Smooth muscle cell (in vitro differentiated cells): ENCODE measurements at regions not wholly inside any gene's neighbourhood (a gene's known extent, or its start where the extent isn't known, plus 50 kb on each side); places are given as distances from the start of the nearest gene placed in this dataset.

Experiments
- DNase-seq: peaks from one replicate; lab custom pipeline; 2025; ENCODE audit not compliant: unreplicated experiment; lab: John Stamatoyannopoulos, UW
- H2AFZ ChIP-seq: fragments of 200-600 bp; sonication (generic); 2 replicates; pipeline ENCODE4 v1.6.0; 2016; ENCODE audit warnings: antibody characterized with exemption, low read depth, mild to moderate bottlenecking
- H3F3A ChIP-seq: fragments of 200-600 bp; sonication (generic); 2 replicates; pipeline ENCODE4 v1.6.0; 2017; ENCODE audit warnings: antibody characterized with exemption, low read depth
- H3K27ac ChIP-seq: fragments of 200-600 bp; sonication (generic); 2 replicates; pipeline ENCODE4 v1.5.1; 2016; ENCODE audit warnings: low read depth, mild to moderate bottlenecking
- H3K27me3 ChIP-seq: fragments of 200-600 bp; sonication (generic); 2 replicates; pipeline ENCODE4 v1.6.1; 2016; ENCODE audit warnings: low read depth, mild to moderate bottlenecking
- H3K36me3 ChIP-seq: fragments of 200-600 bp; sonication (generic); 2 replicates; pipeline ENCODE4 v1.5.1; 2016; ENCODE audit warnings: low read depth
- H3K4me1 ChIP-seq: fragments of 200-600 bp; sonication (generic); 2 replicates; pipeline ENCODE4 v1.5.1; 2016; ENCODE audit warnings: low read depth
- H3K4me2 ChIP-seq: fragments of 200-600 bp; sonication (generic); 2 replicates; pipeline ENCODE4 v1.6.0; 2016; ENCODE audit warnings: mild to moderate bottlenecking
- H3K4me3 ChIP-seq: fragments of 200-600 bp; sonication (generic); 2 replicates; pipeline ENCODE4 v1.5.1; 2016; ENCODE audit warnings: mild to moderate bottlenecking
- H3K79me2 ChIP-seq: fragments of 200-600 bp; sonication (generic); 2 replicates; pipeline ENCODE4 v1.6.0; 2016; ENCODE audit warnings: low read depth, mild to moderate bottlenecking
- H3K9ac ChIP-seq: fragments of 200-600 bp; sonication (generic); 2 replicates; pipeline ENCODE4 v1.6.0; 2016; ENCODE audit warnings: low read depth
- H3K9me3 ChIP-seq: fragments of 200-600 bp; sonication (generic); replicated peaks from 2 replicates; pipeline ENCODE4 v1.5.1; 2016; ENCODE audit warnings: low read depth
- H4K20me1 ChIP-seq: fragments of 200-600 bp; sonication (generic); 2 replicates; pipeline ENCODE4 v1.6.0; 2016; ENCODE audit warnings: low read depth
- WGBS: methylation state at CpG from one replicate; pipeline ENCODE4 v1.1.7; 2016; ENCODE audit warnings: low lambda C conversion rate; 5-methylcytosine and 5-hydroxymethylcytosine counted together
- TF ChIP-seq, protein P1 (sequence below): fragments of 200-600 bp; sonication (generic); IDR thresholded peaks from 2 replicates; pipeline ENCODE4 v1.5.1; 2017; ENCODE audit warnings: borderline replicate concordance, mild to moderate bottlenecking, antibody characterized with exemption; ENCODE audit not compliant: insufficient read depth, poor library complexity, severe bottlenecking

DNA sequence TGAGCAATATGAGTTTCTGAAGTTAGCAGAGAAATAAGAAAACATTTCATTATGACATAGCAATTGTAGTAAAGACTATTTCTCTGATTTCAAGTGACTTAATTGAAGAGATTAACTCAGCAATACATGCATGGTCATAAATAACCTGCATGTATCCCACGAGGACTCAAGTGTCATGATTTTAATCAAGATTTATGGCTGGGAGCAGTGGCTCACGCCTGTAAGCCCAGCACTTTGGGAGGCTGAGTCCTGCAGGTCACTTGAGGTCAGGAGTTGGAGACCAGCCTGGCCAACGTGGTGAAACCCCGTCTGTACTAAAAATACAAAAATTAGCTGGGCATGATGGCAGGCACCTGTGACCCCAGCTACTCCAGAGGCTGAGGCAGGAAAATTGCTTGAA, 311.9 kb upstream of the PLD5 start:
- no peak overlapping the region for H2AFZ ChIP-seq
- no peaks in the 10 kb centered on the region for H3K36me3 ChIP-seq
- H3K79me2 ChIP-seq, result no peaks in the 10 kb centered on the region
- H3F3A ChIP-seq, result no peaks in the 10 kb centered on the region
- H3K9ac ChIP-seq, result no peak overlapping the region
- H3K4me1 ChIP-seq, result no peaks in the 10 kb centered on the region
- WGBS, result 64% methylated on average over 4 of the region's 4 CpGs
- no peak overlapping the region for H3K27ac ChIP-seq
- TF ChIP-seq, protein P1, sequence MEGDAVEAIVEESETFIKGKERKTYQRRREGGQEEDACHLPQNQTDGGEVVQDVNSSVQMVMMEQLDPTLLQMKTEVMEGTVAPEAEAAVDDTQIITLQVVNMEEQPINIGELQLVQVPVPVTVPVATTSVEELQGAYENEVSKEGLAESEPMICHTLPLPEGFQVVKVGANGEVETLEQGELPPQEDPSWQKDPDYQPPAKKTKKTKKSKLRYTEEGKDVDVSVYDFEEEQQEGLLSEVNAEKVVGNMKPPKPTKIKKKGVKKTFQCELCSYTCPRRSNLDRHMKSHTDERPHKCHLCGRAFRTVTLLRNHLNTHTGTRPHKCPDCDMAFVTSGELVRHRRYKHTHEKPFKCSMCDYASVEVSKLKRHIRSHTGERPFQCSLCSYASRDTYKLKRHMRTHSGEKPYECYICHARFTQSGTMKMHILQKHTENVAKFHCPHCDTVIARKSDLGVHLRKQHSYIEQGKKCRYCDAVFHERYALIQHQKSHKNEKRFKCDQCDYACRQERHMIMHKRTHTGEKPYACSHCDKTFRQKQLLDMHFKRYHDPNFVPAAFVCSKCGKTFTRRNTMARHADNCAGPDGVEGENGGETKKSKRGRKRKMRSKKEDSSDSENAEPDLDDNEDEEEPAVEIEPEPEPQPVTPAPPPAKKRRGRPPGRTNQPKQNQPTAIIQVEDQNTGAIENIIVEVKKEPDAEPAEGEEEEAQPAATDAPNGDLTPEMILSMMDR, result no peak
- no peak overlapping the region for H3K4me3 ChIP-seq
- H3K27me3 ChIP-seq, result no peaks in the 10 kb centered on the region
- DNase-seq, result no peak
- H4K20me1 ChIP-seq, result no peaks in the 10 kb centered on the region
- H3K4me2 ChIP-seq, result no peak overlapping the region
- H3K9me3 ChIP-seq, result no peaks in the 10 kb centered on the region

- no peaks in the 10 kb centered on the region for H3K79me2 ChIP-seq
- H3K27ac ChIP-seq, result no peak overlapping the region
- no peaks in the 10 kb centered on the region for H4K20me1 ChIP-seq
- H3K9me3 ChIP-seq, result no peaks in the 10 kb centered on the region
- DNase-seq, result no peak
- TF ChIP-seq, protein P1, result no peak
- H3K4me2 ChIP-seq, result no peak overlapping the region
- H3K4me1 ChIP-seq, result peaks cover 4% of the 10 kb centered on the region
- no peaks in the 10 kb centered on the region for H3K27me3 ChIP-seq
- no peak overlapping the region for H3K9ac ChIP-seq
- 67% methylated on average over 4 of the region's 4 CpGs for WGBS
- H3F3A ChIP-seq, result peaks cover 4% of the 10 kb centered on the region
- no peak overlapping the region for H3K4me3 ChIP-seq
- no peak overlapping the region for H2AFZ ChIP-seq
- H3K36me3 ChIP-seq, result no peaks in the 10 kb centered on the region
Observed at GRCh38 chr1:242828828-242829227, 304.3 kb upstream of the PLD5 start.

GRCh38 chr1:242828199-242828598, 303.7 kb upstream of the PLD5 start:
- H3K9me3 ChIP-seq, result no peaks in the 10 kb centered on the region
- H3K27ac ChIP-seq, result peak overlapping the region; percentile 83
- no peak for DNase-seq
- H3K4me1 ChIP-seq, result peaks cover 4% of the 10 kb centered on the region
- H2AFZ ChIP-seq, result no peak overlapping the region
- H3K79me2 ChIP-seq, result no peaks in the 10 kb centered on the region
- peaks cover 4% of the 10 kb centered on the region for H3F3A ChIP-seq
- TF ChIP-seq, protein P1, result no peak
- WGBS, result 93% methylated on average over 7 of the region's 7 CpGs
- no peaks in the 10 kb centered on the region for H3K36me3 ChIP-seq
- no peak overlapping the region for H3K9ac ChIP-seq
- H3K4me2 ChIP-seq, result no peak overlapping the region
- no peak overlapping the region for H3K4me3 ChIP-seq
- no peaks in the 10 kb centered on the region for H4K20me1 ChIP-seq
- H3K27me3 ChIP-seq, result no peaks in the 10 kb centered on the region

DNA sequence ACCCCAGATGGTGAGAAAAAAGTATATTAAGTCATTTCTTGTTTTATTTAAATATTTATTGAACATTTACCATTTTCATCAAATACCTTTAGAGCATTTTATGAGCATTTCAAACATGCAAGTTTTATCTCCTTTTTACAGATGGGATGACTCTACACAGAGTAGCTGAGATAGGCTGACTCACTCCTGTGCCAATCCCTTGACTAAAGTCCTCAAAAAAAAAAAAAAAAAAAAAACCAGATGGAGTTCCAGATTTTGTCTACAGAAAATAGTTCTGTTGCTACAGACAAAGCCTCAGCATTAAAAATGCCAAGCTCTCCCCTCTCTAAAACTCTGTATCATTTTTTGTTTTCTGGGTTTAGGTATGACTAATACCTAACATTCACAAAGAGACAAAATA, 303.0 kb upstream of the PLD5 start:
- H3K27ac ChIP-seq, result peak overlapping the region; percentile 83
- no peaks in the 10 kb centered on the region for H3K9me3 ChIP-seq
- TF ChIP-seq, protein P1, result no peak
- peak overlapping the region; percentile 40 for H3K9ac ChIP-seq
- peak overlapping the region; percentile 69 for H3K4me2 ChIP-seq
- no peak for DNase-seq
- H4K20me1 ChIP-seq, result no peaks in the 10 kb centered on the region
- no peak overlapping the region for H3K4me3 ChIP-seq
- no peaks in the 10 kb centered on the region for H3K27me3 ChIP-seq
- peaks cover 4% of the 10 kb centered on the region for H3K4me1 ChIP-seq
- H3F3A ChIP-seq, result peaks cover 4% of the 10 kb centered on the region
- no peaks in the 10 kb centered on the region for H3K36me3 ChIP-seq
- no peak overlapping the region for H2AFZ ChIP-seq
- no peaks in the 10 kb centered on the region for H3K79me2 ChIP-seq
